Astrocyte (in vitro differentiated cells and primary cell): ENCODE measurements at regions not wholly inside any gene's neighbourhood (a gene's known extent, or its start where the extent isn't known, plus 50 kb on each side); places are given as distances from the start of the nearest gene placed in this dataset.

Experiments
- EZH2 ChIP-seq: IDR thresholded peaks from 2 replicates; pipeline ENCODE4 v1.6.1; 2012; ENCODE audit warnings: mild to moderate bottlenecking, low read length, inconsistent platforms; ENCODE audit not compliant: insufficient read depth
- TF ChIP-seq, protein P1 (sequence below): IDR thresholded peaks from 2 replicates; pipeline ENCODE4 v1.5.1; 2011; ENCODE audit warnings: low read depth, mild to moderate bottlenecking, inconsistent platforms, low read length, moderate library complexity; ENCODE audit not compliant: insufficient read depth

DNA sequence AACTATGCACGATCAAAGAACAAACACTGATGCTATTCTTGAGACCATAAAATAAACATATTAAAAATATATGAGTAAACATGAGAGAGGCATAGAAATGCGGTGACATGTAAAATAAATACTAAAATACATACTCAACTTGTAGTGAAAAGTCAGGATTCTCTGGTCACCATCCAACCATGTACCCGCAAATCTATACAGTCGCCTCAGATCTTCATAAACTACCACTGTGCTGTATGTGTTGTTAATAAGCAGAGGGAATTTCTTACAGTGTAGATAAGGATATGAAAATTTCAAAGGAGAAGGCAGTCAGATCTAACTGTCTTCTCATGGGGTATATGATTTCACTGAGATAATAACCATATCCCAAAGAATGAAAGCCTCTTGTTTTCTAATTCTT, 67.8 kb upstream of the FAM47B start:
- no peak for TF ChIP-seq EZH2
- TF ChIP-seq, protein P1, sequence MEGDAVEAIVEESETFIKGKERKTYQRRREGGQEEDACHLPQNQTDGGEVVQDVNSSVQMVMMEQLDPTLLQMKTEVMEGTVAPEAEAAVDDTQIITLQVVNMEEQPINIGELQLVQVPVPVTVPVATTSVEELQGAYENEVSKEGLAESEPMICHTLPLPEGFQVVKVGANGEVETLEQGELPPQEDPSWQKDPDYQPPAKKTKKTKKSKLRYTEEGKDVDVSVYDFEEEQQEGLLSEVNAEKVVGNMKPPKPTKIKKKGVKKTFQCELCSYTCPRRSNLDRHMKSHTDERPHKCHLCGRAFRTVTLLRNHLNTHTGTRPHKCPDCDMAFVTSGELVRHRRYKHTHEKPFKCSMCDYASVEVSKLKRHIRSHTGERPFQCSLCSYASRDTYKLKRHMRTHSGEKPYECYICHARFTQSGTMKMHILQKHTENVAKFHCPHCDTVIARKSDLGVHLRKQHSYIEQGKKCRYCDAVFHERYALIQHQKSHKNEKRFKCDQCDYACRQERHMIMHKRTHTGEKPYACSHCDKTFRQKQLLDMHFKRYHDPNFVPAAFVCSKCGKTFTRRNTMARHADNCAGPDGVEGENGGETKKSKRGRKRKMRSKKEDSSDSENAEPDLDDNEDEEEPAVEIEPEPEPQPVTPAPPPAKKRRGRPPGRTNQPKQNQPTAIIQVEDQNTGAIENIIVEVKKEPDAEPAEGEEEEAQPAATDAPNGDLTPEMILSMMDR: no peak
